ENCODE measurements at regions not wholly inside any gene's neighbourhood (a gene's known extent, or its start where the extent isn't known, plus 50 kb on each side); places are given as distances from the start of the nearest gene placed in this dataset.

GRCh38 chr6:14674867-14675648, 557.5 kb downstream of the CD83 start:
- in situ Hi-C loops (cut with HindIII; ENCODE audit: low sequenced_read_pairs) = no loop called here

GRCh38 chr6:14676064-14676463, 558.5 kb downstream of the CD83 start:
- in situ Hi-C loops (cut with HindIII; ENCODE audit: low sequenced_read_pairs) = no loop called here

GRCh38 chr6:14676977-14677781, 559.6 kb downstream of the CD83 start:
- in situ Hi-C loops (cut with HindIII; ENCODE audit: low sequenced_read_pairs) = no loop called here

- in situ Hi-C loops (cut with HindIII; ENCODE audit: low sequenced_read_pairs) = no loop called here
Observed at GRCh38 chr6:14681699-14682487, 564.0 kb upstream of the JARID2 start.

GRCh38 chr6:14682812-14683211, 563.1 kb upstream of the JARID2 start:
- in situ Hi-C loops (cut with HindIII; ENCODE audit: low sequenced_read_pairs) = no loop called here

GRCh38 chr6:14689639-14690038, 556.2 kb upstream of the JARID2 start:
- in situ Hi-C loops (cut with HindIII; ENCODE audit: low sequenced_read_pairs) = no loop called here

GRCh38 chr6:14690120-14691056, 555.5 kb upstream of the JARID2 start:
- in situ Hi-C loops (cut with HindIII; ENCODE audit: low sequenced_read_pairs) = no loop called here

GRCh38 chr6:14692208-14692607, 553.7 kb upstream of the JARID2 start:
- in situ Hi-C loops (cut with HindIII; ENCODE audit: low sequenced_read_pairs) = no loop called here

GRCh38 chr6:14693301-14694192, 552.3 kb upstream of the JARID2 start:
- in situ Hi-C loops (cut with HindIII; ENCODE audit: low sequenced_read_pairs) = no loop called here

GRCh38 chr6:14694308-14694707, 551.6 kb upstream of the JARID2 start:
- in situ Hi-C loops (cut with HindIII; ENCODE audit: low sequenced_read_pairs) = no loop called here

- in situ Hi-C loops (cut with HindIII; ENCODE audit: low sequenced_read_pairs) = no loop called here
Observed at GRCh38 chr6:14695579-14695978, 550.3 kb upstream of the JARID2 start.

- in situ Hi-C loops (cut with HindIII; ENCODE audit: low sequenced_read_pairs) = no loop called here
Observed at GRCh38 chr6:14696367-14696766, 549.5 kb upstream of the JARID2 start.

- in situ Hi-C loops (cut with HindIII; ENCODE audit: low sequenced_read_pairs) = no loop called here
Observed at GRCh38 chr6:14697427-14697826, 548.4 kb upstream of the JARID2 start.

- in situ Hi-C loops (cut with HindIII; ENCODE audit: low sequenced_read_pairs) = no loop called here
Observed at GRCh38 chr6:14699803-14700601, 545.9 kb upstream of the JARID2 start.

- in situ Hi-C loops (cut with HindIII; ENCODE audit: low sequenced_read_pairs) = no loop called here
Observed at GRCh38 chr6:14701946-14702345, 543.9 kb upstream of the JARID2 start.

GRCh38 chr6:14702678-14703077, 543.2 kb upstream of the JARID2 start:
- in situ Hi-C loops (cut with HindIII; ENCODE audit: low sequenced_read_pairs) = no loop called here

GRCh38 chr6:14703586-14703985, 542.3 kb upstream of the JARID2 start:
- in situ Hi-C loops (cut with HindIII; ENCODE audit: low sequenced_read_pairs) = no loop called here
